ENCODE measurements at regions not wholly inside any gene's neighbourhood (a gene's known extent, or its start where the extent isn't known, plus 50 kb on each side); places are given as distances from the start of the nearest gene placed in this dataset.
A peak's percentile ranks its signal among the peaks of the same experiment; 100 is the strongest.

GRCh38 chr2:175282886-175283285 is 101.4 kb upstream of the ATP5MC3 start:
- DNase-seq (ENCODE audit: low spot score, unreplicated experiment): no peak
- Mint-ChIP-seq H3K4me1 (ENCODE audit: low read depth) (peaks cover 4% of the 10 kb centered on the region), H3K27ac (no peak overlapping the region), H3K4me3 (ENCODE audit: low read depth) (no peak overlapping the region), H3K36me3 (ENCODE audit: insufficient read depth) (no peaks in the 10 kb centered on the region), H3K9me3 (ENCODE audit: low read depth) (no peaks in the 10 kb centered on the region), H3K27me3 (no peaks in the 10 kb centered on the region)
- no peak for TF ChIP-seq CTCF (IDR thresholded peaks at IDR 0.05; ENCODE audit: unreplicated experiment)

- no peaks in the 10 kb centered on the region for H3K9me3 Mint-ChIP-seq (ENCODE audit: low read depth)
- DNase-seq (ENCODE audit: low spot score, unreplicated experiment): no peak
- peaks cover 4% of the 10 kb centered on the region for H3K4me1 Mint-ChIP-seq (ENCODE audit: low read depth)
- H3K36me3 Mint-ChIP-seq (ENCODE audit: insufficient read depth): no peaks in the 10 kb centered on the region
- H3K27ac Mint-ChIP-seq: no peak overlapping the region
- no peak overlapping the region for H3K4me3 Mint-ChIP-seq (ENCODE audit: low read depth)
- TF ChIP-seq CTCF (IDR thresholded peaks at IDR 0.05; ENCODE audit: unreplicated experiment): peak; percentile 53
- no peaks in the 10 kb centered on the region for H3K27me3 Mint-ChIP-seq
Observed at GRCh38 chr2:175282300-175282699, 100.8 kb upstream of the ATP5MC3 start.

- Mint-ChIP-seq H3K27me3 (peaks cover 8% of the 10 kb centered on the region), H3K4me1 (ENCODE audit: low read depth) (no peaks in the 10 kb centered on the region), H3K27ac (no peak overlapping the region), H3K9me3 (ENCODE audit: low read depth) (no peaks in the 10 kb centered on the region), H3K36me3 (ENCODE audit: insufficient read depth) (no peaks in the 10 kb centered on the region), H3K4me3 (ENCODE audit: low read depth) (no peak overlapping the region)
- no peak for TF ChIP-seq CTCF (IDR thresholded peaks at IDR 0.05; ENCODE audit: unreplicated experiment)
- no peak for DNase-seq (ENCODE audit: low spot score, unreplicated experiment)
Observed at GRCh38 chr2:175277772-175278171, 96.3 kb upstream of the ATP5MC3 start.

GRCh38 chr2:175275539-175275938 is 94.0 kb upstream of the ATP5MC3 start:
- no peaks in the 10 kb centered on the region for H3K36me3 Mint-ChIP-seq (ENCODE audit: insufficient read depth)
- DNase-seq (ENCODE audit: low spot score, unreplicated experiment): no peak
- no peaks in the 10 kb centered on the region for H3K9me3 Mint-ChIP-seq (ENCODE audit: low read depth)
- no peak overlapping the region for H3K4me3 Mint-ChIP-seq (ENCODE audit: low read depth)
- H3K27me3 Mint-ChIP-seq: peaks cover 8% of the 10 kb centered on the region
- no peak for TF ChIP-seq CTCF (IDR thresholded peaks at IDR 0.05; ENCODE audit: unreplicated experiment)
- H3K4me1 Mint-ChIP-seq (ENCODE audit: low read depth): no peaks in the 10 kb centered on the region
- no peak overlapping the region for H3K27ac Mint-ChIP-seq

- DNase-seq (ENCODE audit: low spot score, unreplicated experiment): no peak
- Mint-ChIP-seq H3K36me3 (ENCODE audit: insufficient read depth) (no peaks in the 10 kb centered on the region), H3K27me3 (no peaks in the 10 kb centered on the region), H3K27ac (no peak overlapping the region), H3K4me3 (ENCODE audit: low read depth) (no peak overlapping the region), H3K4me1 (ENCODE audit: low read depth) (no peaks in the 10 kb centered on the region), H3K9me3 (ENCODE audit: low read depth) (peaks cover 7% of the 10 kb centered on the region)
- no peak for TF ChIP-seq CTCF (IDR thresholded peaks at IDR 0.05; ENCODE audit: unreplicated experiment)
Observed at GRCh38 chr2:175259164-175259563, 77.7 kb upstream of the ATP5MC3 start.

Measured in progenitor cell of endocrine pancreas (in vitro differentiated cells).